ENCODE measurements at regions not wholly inside any gene's neighbourhood (a gene's known extent, or its start where the extent isn't known, plus 50 kb on each side); places are given as distances from the start of the nearest gene placed in this dataset.

DNA sequence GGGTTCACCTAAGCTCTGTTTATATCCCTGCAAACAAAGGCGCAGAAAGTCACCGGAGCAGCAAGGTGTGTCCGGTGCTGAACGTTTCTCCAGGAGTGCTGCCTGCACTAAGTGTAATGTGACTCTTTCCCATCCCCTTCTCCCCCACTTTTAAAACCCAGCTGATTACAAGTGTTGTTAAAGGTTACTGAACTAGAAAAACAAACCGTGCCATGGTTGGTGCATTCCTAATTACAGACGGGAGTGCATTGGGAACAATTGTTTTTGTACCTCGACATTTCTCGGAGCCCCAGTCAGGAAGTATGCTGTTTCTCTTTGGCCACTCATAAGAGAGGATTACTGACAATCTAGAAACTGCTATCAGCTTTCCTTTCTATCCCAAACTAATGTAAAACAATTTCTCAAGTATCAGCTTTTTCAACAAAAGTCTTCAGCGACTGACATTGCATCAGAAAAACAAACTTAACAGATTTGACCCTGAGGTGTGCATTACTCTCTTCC, 441.0 kb upstream of the SALL1 start:
- TF ChIP-seq POLR2AphosphoS5 (IDR thresholded peaks at IDR 0.05; ENCODE audit: low read depth, low read length) (no peak), ZNF274 (IDR thresholded peaks at IDR 0.05; ENCODE audit: low read depth, low read length) (no peak), ZFX (IDR thresholded peaks at IDR 0.05) (no peak), TCF7L2 (IDR thresholded peaks at IDR 0.05; ENCODE audit: borderline replicate concordance, extremely low read depth, insufficient read depth, insufficient read length) (no peak), ELF1 (IDR thresholded peaks at IDR 0.05; ENCODE audit: borderline replicate concordance, low read depth) (no peak), SRF (IDR thresholded peaks at IDR 0.05; ENCODE audit: low read depth) (no peak), ATF3 (IDR thresholded peaks at IDR 0.05) (no peak), EZH2phosphoT487 (IDR thresholded peaks at IDR 0.05; ENCODE audit: borderline replicate concordance) (no peak), CEBPB (IDR thresholded peaks at IDR 0.05; ENCODE audit: low read depth) (no peak), RAD21 (IDR thresholded peaks at IDR 0.05; ENCODE audit: low read depth) (no peak), EGR1 (IDR thresholded peaks at IDR 0.05; ENCODE audit: low read depth) (no peak), SP1 (IDR thresholded peaks at IDR 0.05; ENCODE audit: low read depth) (no peak), POLR2A (IDR thresholded peaks at IDR 0.05; ENCODE audit: borderline replicate concordance, extremely low read depth, insufficient read depth, insufficient read length) (no peak), YY1 (IDR thresholded peaks at IDR 0.05; ENCODE audit: extremely low read depth, insufficient replicate concordance, low read depth, low read length) (no peak), CTCF (IDR thresholded peaks at IDR 0.05 in 2 of 3, conservative IDR thresholded peaks at IDR 0.05 in 1 of 3; ENCODE audit: borderline replicate concordance in 1 of 3, insufficient read depth in 1 of 3, low read depth in 2 of 3, low read length in 2 of 3) (no peak), ZBTB33 (IDR thresholded peaks at IDR 0.05; ENCODE audit: extremely low read depth, insufficient replicate concordance, low read length) (no peak)
- TF ChIP-seq, protein P1, sequence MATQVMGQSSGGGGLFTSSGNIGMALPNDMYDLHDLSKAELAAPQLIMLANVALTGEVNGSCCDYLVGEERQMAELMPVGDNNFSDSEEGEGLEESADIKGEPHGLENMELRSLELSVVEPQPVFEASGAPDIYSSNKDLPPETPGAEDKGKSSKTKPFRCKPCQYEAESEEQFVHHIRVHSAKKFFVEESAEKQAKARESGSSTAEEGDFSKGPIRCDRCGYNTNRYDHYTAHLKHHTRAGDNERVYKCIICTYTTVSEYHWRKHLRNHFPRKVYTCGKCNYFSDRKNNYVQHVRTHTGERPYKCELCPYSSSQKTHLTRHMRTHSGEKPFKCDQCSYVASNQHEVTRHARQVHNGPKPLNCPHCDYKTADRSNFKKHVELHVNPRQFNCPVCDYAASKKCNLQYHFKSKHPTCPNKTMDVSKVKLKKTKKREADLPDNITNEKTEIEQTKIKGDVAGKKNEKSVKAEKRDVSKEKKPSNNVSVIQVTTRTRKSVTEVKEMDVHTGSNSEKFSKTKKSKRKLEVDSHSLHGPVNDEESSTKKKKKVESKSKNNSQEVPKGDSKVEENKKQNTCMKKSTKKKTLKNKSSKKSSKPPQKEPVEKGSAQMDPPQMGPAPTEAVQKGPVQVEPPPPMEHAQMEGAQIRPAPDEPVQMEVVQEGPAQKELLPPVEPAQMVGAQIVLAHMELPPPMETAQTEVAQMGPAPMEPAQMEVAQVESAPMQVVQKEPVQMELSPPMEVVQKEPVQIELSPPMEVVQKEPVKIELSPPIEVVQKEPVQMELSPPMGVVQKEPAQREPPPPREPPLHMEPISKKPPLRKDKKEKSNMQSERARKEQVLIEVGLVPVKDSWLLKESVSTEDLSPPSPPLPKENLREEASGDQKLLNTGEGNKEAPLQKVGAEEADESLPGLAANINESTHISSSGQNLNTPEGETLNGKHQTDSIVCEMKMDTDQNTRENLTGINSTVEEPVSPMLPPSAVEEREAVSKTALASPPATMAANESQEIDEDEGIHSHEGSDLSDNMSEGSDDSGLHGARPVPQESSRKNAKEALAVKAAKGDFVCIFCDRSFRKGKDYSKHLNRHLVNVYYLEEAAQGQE (IDR thresholded peaks at IDR 0.05; ENCODE audit: low read depth) = no peak
- TF ChIP-seq, protein P2, sequence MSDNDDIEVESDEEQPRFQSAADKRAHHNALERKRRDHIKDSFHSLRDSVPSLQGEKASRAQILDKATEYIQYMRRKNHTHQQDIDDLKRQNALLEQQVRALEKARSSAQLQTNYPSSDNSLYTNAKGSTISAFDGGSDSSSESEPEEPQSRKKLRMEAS (IDR thresholded peaks at IDR 0.05) = no peak
- no peak overlapping the region for H3K4me2 ChIP-seq (ENCODE audit: low read length)
- no peaks in the 10 kb centered on the region for H3K79me2 ChIP-seq (ENCODE audit: insufficient read depth, low read length)
- H2AFZ ChIP-seq (ENCODE audit: low read depth, low read length, poor library complexity, severe bottlenecking) = no peak overlapping the region
- intact Hi-C loops (cut with micrococcal nuclease) = no loop called here
- no peak overlapping the region for H3K9ac ChIP-seq (ENCODE audit: low read length)
- no peak overlapping the region for H3K27ac ChIP-seq (ENCODE audit: low read depth, low read length)
- H4K20me1 ChIP-seq (ENCODE audit: insufficient read depth) = no peaks in the 10 kb centered on the region
- no peak overlapping the region for H3K4me3 ChIP-seq (replicated peaks in 1 of 2; ENCODE audit: low read depth in 1 of 2, low read length in 2 of 2)
- no TSS peak for BruUV-seq (replicated peaks)
- POLR2A ChIA-PET = no interaction called here
- no peaks in the 10 kb centered on the region for H3K27me3 ChIP-seq (ENCODE audit: insufficient read depth, low read length)
- DNase-seq (ENCODE audit: low read depth, low spot score) (no peak), ATAC-seq (no peak)
- no peaks in the 10 kb centered on the region for H3K9me2 ChIP-seq (ENCODE audit: insufficient read depth)
- H3K36me3 ChIP-seq (ENCODE audit: control insufficient read depth in 1 of 2, insufficient read depth in 2 of 2, low read length in 2 of 2) = no peaks in the 10 kb centered on the region
- RAD21 ChIA-PET (ENCODE audit: low non-redundant PET in 1 of 2, low total read pairs in 2 of 2, uncharacterized antibody in 2 of 2, unreplicated experiment in 2 of 2) = no interaction called here
- CTCF ChIA-PET = no interaction called here
- no peaks in the 10 kb centered on the region for H3K4me1 ChIP-seq (ENCODE audit: control insufficient read depth in 1 of 2, insufficient read depth in 2 of 2, low read length in 2 of 2)
- H3K9me3 ChIP-seq (ENCODE audit: control insufficient read depth in 1 of 2, insufficient read depth in 1 of 2, low read depth in 1 of 2, low read length in 2 of 2) = peaks cover 0 to 20% of the 10 kb centered on the region in 2 experiments; a peak in 2 of 4 replicates
